GM23248 (cell line): ENCODE measurements at regions not wholly inside any gene's neighbourhood (a gene's known extent, or its start where the extent isn't known, plus 50 kb on each side); places are given as distances from the start of the nearest gene placed in this dataset.

Experiments used
- EZH2 ChIP-seq: fragments of 200-600 bp; sonication (generic); IDR thresholded peaks from 2 replicates; pipeline ENCODE4 v1.6.1; 2018; ENCODE audit warnings: antibody characterized with exemption, mild to moderate bottlenecking; ENCODE audit not compliant: insufficient read depth, poor library complexity, severe bottlenecking
- EZH2phosphoT487 ChIP-seq: fragments of 200-600 bp; sonication (generic); IDR thresholded peaks from 2 replicates; pipeline ENCODE4 v1.6.1; 2018; ENCODE audit warnings: antibody characterized with exemption, moderate library complexity, mild to moderate bottlenecking, low read depth; ENCODE audit not compliant: insufficient read depth

DNA sequence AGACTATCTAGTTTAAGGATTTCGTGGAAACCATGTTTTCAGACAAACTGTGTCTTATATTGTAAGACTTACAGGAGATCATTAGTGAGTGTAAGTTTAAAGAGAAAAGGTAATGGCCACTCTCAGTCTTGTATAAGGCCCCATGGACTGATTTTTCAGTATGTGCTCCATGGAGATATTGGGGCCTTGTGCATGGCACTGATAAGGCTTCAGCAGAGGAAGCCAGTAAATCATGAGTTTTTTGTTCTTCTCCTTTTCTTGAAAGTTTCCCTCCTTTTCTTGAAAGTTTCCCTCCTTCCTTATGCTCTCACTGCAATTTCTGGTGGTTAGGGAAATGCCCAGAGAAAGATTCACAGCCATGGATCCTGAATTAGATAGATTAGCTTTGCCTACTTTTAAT, 471.3 kb downstream of the LRRC70 start:
- TF ChIP-seq EZH2 (no peak), EZH2phosphoT487 (no peak)
